Peyer's patch (tissue), 4 donors: ENCODE measurements at regions not wholly inside any gene's neighbourhood (a gene's known extent, or its start where the extent isn't known, plus 50 kb on each side); places are given as distances from the start of the nearest gene placed in this dataset.

Experiments
- DNase-seq, 3 donors: peaks; one replicate each; pipeline ENCODE4 v3.0.0-alpha.2; 2017 to 2019
- H3K27ac ChIP-seq, 4 donors: fragments of 200-600 bp; sonication (generic); one replicate each; pipeline ENCODE4 v1.5.1; 2016 to 2019
- H3K27me3 ChIP-seq, 2 donors: fragments of 200-600 bp; sonication (generic); one replicate each; pipeline ENCODE4 v1.5.1; 2019
- H3K36me3 ChIP-seq, 3 donors: fragments of 200-600 bp; sonication (generic); one replicate each; pipeline ENCODE4 v1.5.1; 2016 to 2019
- H3K4me1 ChIP-seq, 4 donors: fragments of 200-600 bp; sonication (generic); one replicate each; pipeline ENCODE4 v1.5.1; 2016 to 2019
- H3K4me3 ChIP-seq, 4 donors: fragments of 200-600 bp; sonication (generic); 1 replicate in 3 of 4; 2 replicates in 1 of 4; pipeline ENCODE4 v1.5.1; 2016 to 2019; ENCODE audit warnings: mild to moderate bottlenecking in 1 of 4
- H3K9me3 ChIP-seq, 4 donors: fragments of 200-600 bp; sonication (generic); one replicate each; pipeline ENCODE4 v1.5.1; 2016 to 2019; ENCODE audit warnings: mild to moderate bottlenecking in 1 of 4
- CTCF ChIP-seq, 6 experiments: fragments of 450-650 bp in 4 of 6; fragments of 200-600 bp in 2 of 6; sonication (generic) in 1 of 6; IDR thresholded peaks; one replicate each; pipeline ENCODE4 v1.5.1; 2017 to 2019; ENCODE audit warnings: antibody characterized with exemption in 6 of 6, mild to moderate bottlenecking in 3 of 6, moderate library complexity in 1 of 6
- POLR2A ChIP-seq, 2 donors: fragments of 450-650 bp; IDR thresholded peaks; one replicate each; pipeline ENCODE4 v1.5.1; 2017; ENCODE audit warnings: antibody characterized with exemption in 2 of 2, mild to moderate bottlenecking in 2 of 2, moderate library complexity in 2 of 2

- no peaks in the 10 kb centered on the region for H3K36me3 ChIP-seq
- TF ChIP-seq POLR2A (IDR thresholded peaks at IDR 0.05) (no peak), CTCF (IDR thresholded peaks at IDR 0.05) (no peak)
- no peaks in the 10 kb centered on the region for H3K9me3 ChIP-seq
- peaks cover 0 to 4% (median 0%) of the 10 kb centered on the region in 4 donors for H3K4me1 ChIP-seq
- H3K4me3 ChIP-seq: no peak overlapping the region
- H3K27ac ChIP-seq: no peak overlapping the region
- no peak for DNase-seq
- H3K27me3 ChIP-seq: no peaks in the 10 kb centered on the region
Measured at GRCh38 chr10:94043431-94043990, 49.8 kb downstream of the PLCE1 start.

- Histone ChIP-seq H3K4me1 (peaks cover 0 to 4% (median 0%) of the 10 kb centered on the region in 4 donors), H3K9me3 (no peaks in the 10 kb centered on the region), H3K27ac (no peak overlapping the region), H3K27me3 (no peaks in the 10 kb centered on the region), H3K36me3 (no peaks in the 10 kb centered on the region), H3K4me3 (no peak overlapping the region)
- TF ChIP-seq POLR2A (IDR thresholded peaks at IDR 0.05) (no peak), CTCF (IDR thresholded peaks at IDR 0.05) (no peak)
- no peak for DNase-seq
Measured at GRCh38 chr10:94046098-94046497, 52.4 kb downstream of the PLCE1 start.

GRCh38 chr10:94047293-94047692 is 53.6 kb downstream of the PLCE1 start:
- no peaks in the 10 kb centered on the region for H3K27me3 ChIP-seq
- no peak overlapping the region for H3K4me3 ChIP-seq
- no peak overlapping the region for H3K27ac ChIP-seq
- H3K4me1 ChIP-seq: peaks cover 0 to 2% (median 0%) of the 10 kb centered on the region in 4 donors
- DNase-seq: no peak
- no peak for TF ChIP-seq POLR2A (IDR thresholded peaks at IDR 0.05)
- no peak for TF ChIP-seq CTCF (IDR thresholded peaks at IDR 0.05)
- no peaks in the 10 kb centered on the region for H3K9me3 ChIP-seq
- H3K36me3 ChIP-seq: no peaks in the 10 kb centered on the region

GRCh38 chr10:94049911-94050310 is 56.2 kb downstream of the PLCE1 start:
- H3K27ac ChIP-seq: no peak overlapping the region

GRCh38 chr10:94052281-94052680 is 58.5 kb downstream of the PLCE1 start:
- Histone ChIP-seq H3K4me3 (no peak overlapping the region), H3K4me1 (no peaks in the 10 kb centered on the region), H3K27ac (no peak overlapping the region), H3K9me3 (no peaks in the 10 kb centered on the region), H3K36me3 (no peaks in the 10 kb centered on the region), H3K27me3 (no peaks in the 10 kb centered on the region)
- DNase-seq: no peak
- no peak for TF ChIP-seq POLR2A (IDR thresholded peaks at IDR 0.05)
- no peak for TF ChIP-seq CTCF (IDR thresholded peaks at IDR 0.05)

More at GRCh38 chr10:94049911-94050310, 56.2 kb downstream of the PLCE1 start:
- no peak for DNase-seq
- Histone ChIP-seq H3K27me3 (no peaks in the 10 kb centered on the region), H3K36me3 (no peaks in the 10 kb centered on the region), H3K4me1 (no peaks in the 10 kb centered on the region), H3K9me3 (no peaks in the 10 kb centered on the region), H3K4me3 (no peak overlapping the region)
- TF ChIP-seq POLR2A (IDR thresholded peaks at IDR 0.05): no peak
- no peak for TF ChIP-seq CTCF (IDR thresholded peaks at IDR 0.05)
